Right forelimb (tissue), 1 donor: ENCODE measurements at regions not wholly inside any gene's neighbourhood (a gene's known extent, or its start where the extent isn't known, plus 50 kb on each side); places are given as distances from the start of the nearest gene placed in this dataset.
"Not testable (repeated sequence)": the region's sequence is repeated elsewhere in the genome, so short reads cannot be mapped to it uniquely, and the experiment has no call there.

Experiments used
- DNase-seq: peaks from one replicate; pipeline ENCODE4 v3.0.0-alpha.2; 2018

- no peak for DNase-seq
Observed at GRCh38 chr15:36008719-36009118, 462.8 kb upstream of the DPH6 start.

- DNase-seq = no peak
Observed at GRCh38 chr15:36024031-36024688, 478.2 kb upstream of the DPH6 start.

GRCh38 chr15:36026627-36027283, 480.8 kb upstream of the DPH6 start:
- DNase-seq = no peak

GRCh38 chr15:36029606-36030210, 483.7 kb upstream of the DPH6 start:
- DNase-seq = no peak

DNA sequence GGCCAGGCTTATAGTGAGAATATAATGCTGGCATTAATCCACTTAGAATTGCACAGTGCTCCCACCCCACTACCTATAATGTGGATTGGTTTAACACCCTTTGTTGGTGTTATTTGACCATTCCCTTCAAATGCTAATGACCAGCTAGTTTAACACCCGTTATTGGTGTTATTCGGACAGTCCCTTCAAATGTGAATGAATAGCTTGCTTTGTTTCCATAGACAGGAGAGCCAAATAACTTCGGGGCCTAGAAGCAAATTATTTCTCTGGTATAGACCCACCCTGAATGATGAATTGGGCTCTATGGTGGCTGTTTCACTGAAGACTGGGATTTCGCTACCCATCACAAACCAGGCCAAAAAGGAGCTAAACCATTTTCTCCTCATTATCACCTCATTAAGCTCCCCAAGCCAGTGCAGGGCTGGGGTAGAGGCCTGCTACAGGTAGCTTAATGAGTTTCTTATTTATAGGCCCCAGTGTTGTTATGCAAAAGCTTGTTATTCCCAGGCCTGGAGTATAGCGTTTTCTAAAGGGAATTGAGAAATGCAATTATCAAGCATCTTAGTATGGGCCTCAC, 494.1 kb upstream of the DPH6 start:
- no peak for DNase-seq

GRCh38 chr15:36047018-36047716, 501.2 kb upstream of the DPH6 start:
- not testable (repeated sequence) for DNase-seq

DNA sequence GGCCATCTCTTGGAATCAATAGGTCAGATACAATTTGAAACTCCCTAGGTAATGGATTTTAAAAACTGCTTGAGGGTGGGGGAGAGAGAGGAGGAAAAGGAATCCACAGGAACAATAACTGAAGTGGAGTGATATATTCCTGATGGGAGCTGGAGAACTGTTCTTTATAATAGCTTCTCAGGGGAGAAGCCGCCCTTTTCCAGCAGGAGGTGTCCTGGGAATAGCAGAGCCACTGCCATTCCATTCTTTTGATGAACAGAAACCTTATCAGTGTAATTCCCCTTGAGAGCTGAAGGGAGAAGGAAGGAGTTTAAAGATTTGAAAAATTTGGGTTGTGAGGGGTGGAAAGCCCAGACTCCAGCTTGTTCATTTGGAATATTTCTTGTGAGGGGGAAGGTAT, 504.9 kb upstream of the DPH6 start:
- no peak for DNase-seq

- not testable (repeated sequence) for DNase-seq
Observed at GRCh38 chr15:36052641-36053040, 506.7 kb upstream of the DPH6 start.

GRCh38 chr15:36053746-36054145, 507.8 kb upstream of the DPH6 start:
- no peak for DNase-seq

- no peak for DNase-seq
Observed at GRCh38 chr15:36059596-36059995, 513.6 kb upstream of the DPH6 start.

DNA sequence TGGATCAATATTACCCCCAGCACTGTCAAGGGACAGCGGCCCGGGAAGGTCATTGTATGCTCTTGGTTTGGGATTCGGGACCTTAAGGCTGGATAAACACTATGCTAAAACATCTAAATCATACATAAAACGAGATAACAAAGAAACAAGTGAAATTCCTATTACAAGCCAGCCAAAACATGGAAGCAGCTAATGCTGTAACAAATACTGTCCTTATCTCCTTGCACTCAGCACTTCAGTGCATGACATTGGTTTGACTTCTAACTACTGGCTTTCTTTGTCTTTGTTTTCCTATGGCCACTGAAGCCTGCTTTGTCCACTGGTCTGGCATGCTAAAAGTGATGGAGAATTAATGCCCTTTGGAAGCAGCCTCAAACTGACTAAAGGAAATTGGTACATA, 516.4 kb upstream of the DPH6 start:
- no peak for DNase-seq

GRCh38 chr15:36066757-36067156, 512.7 kb upstream of the CDIN1 start:
- DNase-seq = no peak

DNA sequence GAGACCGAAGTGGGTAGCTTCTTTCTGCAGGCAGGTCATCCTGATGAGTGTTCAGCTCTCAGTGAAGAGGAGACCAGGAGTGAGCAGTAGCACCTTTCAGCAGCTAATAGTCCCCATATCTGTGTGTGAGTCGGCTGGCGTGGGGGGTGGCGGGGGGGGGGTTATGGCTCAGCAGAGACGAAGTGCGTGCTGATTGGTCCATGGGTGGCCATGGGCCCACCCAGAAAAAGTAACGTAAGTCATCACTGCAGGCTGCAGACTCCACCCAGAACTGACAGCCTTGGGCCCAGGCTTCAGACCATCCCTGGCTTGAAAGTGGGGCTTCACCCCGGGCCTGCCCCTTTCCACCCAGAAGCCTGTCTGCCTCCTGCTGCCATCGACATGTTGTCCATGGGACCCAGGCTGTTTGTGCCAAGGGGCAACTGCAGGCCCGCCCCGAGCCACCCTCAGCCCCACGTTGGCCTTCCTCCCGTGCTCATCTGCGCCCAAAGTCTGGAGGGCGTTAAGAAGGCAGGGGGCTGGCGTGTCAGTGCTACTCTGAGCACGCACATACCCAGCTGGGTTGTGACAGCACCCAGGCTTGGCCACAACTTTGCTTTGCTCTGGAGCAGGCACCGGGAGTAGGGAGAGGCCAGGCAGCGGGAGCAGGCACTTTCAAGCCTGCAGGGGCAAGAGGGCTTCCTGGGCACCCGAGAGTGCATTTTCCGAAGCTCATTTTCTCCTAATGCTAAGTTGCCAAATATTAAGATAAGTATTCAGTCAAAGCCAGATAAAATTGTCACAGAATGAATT, 511.7 kb upstream of the CDIN1 start:
- no peak for DNase-seq

DNA sequence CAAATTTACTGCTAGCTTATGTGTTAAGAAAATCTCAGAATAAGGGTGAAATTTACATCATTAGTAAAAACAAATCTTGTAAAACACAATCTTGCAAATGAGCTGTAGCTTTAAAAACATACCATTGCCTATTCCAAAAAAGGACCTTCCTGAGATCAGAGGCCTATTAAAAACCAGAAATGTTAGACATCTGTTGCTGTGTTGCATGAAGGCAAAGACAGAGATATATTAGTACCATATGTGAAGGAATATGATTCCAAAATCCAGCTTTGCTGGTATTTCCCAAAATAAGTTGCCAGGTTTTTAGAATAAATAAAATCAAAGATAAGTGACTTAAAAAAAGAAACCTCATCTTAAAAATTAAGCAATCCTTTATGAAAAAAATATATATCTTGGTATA, 504.1 kb upstream of the CDIN1 start:
- DNase-seq = no peak

DNA sequence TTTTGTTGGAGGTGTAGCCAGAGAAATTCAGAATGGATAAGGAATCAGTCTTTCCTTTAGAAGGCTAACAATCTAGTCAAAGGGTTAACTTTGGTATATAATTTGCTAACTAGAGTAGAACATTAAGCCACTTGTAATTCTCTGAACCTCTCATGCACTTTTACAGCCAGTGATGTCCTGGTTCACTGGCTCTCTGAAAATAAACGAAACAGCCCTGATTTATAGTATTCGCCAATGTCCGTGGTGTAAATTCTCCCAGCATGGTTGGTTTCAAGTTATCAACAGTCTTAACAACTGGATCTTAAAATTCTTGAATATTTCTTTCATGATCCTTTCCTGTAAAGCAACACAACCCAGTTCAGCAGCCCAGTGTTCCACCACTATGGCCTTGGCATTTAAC, 500.4 kb upstream of the CDIN1 start:
- no peak for DNase-seq

DNA sequence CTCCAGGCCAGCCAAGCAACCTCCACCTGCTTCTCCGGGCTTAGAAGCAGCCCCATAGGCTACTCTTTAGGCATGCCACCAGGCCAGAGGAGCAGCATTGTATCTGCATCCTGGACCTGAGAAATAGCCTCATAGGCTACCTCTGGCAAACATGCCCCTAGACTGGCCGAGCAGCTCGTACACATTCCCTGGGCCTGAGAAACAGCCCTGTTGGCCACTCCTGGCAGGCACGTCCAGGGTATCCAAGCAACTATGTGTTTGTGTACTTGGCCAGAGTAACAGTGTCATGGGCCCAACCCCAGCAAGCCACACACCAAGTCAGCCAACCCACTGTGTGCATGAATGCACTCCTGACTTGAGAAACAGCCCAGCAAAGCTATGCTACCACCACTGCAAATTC, 498.7 kb upstream of the CDIN1 start:
- DNase-seq = no peak

GRCh38 chr15:36090286-36090946, 489.0 kb upstream of the CDIN1 start:
- no peak for DNase-seq

- DNase-seq = no peak
Observed at GRCh38 chr15:36106640-36107335, 472.6 kb upstream of the CDIN1 start.

DNA sequence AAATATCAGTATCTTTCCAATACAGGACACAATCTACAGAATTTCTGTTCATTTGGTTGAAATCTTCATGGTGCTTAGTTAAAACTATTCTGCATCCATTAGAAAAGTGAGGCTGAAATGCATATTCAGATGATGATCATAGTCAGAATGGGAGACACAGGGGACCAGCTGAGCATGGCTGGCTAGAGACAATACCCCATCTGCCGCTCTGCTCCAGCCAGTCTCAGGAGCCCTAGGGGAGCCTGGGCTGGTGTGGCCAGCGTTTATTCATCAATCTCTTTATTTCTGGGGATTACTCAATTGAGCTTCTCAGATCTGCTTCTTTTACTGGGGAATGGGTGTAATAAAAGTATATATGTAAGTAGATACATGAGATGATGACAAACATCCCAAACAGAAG, 470.9 kb upstream of the CDIN1 start:
- DNase-seq = no peak

DNA sequence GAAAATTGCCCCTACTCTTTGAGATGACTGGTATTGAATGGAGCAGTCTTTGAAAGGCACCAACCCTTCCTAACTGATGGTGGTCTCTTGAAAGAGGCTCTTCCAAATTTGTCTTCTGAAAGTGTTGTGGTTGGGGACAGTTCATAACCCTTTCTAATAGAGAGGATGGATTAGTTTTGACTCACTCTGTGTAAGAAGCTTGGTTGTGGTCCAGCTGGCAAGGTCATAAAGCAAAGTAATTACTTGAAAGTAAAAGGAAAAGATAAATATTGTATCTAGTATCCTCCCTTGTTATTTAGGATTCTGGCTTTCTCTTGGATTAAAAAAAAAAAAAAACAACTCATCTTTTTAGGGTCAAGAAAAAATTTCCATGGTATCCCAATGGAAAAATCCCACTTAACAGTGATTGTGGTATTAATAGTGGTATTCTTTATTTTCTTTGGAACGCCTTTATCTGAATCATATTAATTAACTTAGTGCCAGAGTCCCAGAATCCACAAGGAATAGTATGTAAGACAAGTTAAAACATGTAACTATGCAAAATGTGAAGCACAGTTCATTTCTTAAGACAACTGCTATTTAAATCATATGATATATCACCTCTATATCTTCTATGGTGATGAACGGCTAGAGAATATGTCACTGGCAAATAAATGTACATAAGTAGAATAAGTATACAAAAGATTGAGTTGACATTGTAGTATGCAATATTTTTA, 469.3 kb upstream of the CDIN1 start:
- DNase-seq = no peak

- no peak for DNase-seq
Observed at GRCh38 chr15:36110659-36110993, 468.8 kb upstream of the CDIN1 start.
